HepG2 (cell line): ENCODE measurements at regions not wholly inside any gene's neighbourhood (a gene's known extent, or its start where the extent isn't known, plus 50 kb on each side); places are given as distances from the start of the nearest gene placed in this dataset.

Experiments
- DNMT3B ChIP-seq: conservative IDR thresholded peaks from 2 replicates; pipeline ENCODE4 v1.6.1; 2016; ENCODE audit warnings: missing biosample characterization, control low read depth
- KDM4B ChIP-seq: sonication (generic); formaldehyde crosslinking; IDR thresholded peaks from 2 replicates; pipeline ENCODE4 v1.4.0; 2020; ENCODE audit warnings: missing genetic modification reagents
- ZNF17 ChIP-seq: sonication (generic); formaldehyde crosslinking; IDR thresholded peaks from 2 replicates; pipeline ENCODE4 v1.5.0; 2020; ENCODE audit warnings: mild to moderate bottlenecking, missing genetic modification reagents
- TF ChIP-seq, protein P1 (sequence below): sonication (generic); formaldehyde crosslinking; IDR thresholded peaks from 2 replicates; pipeline ENCODE4 v1.4.0; 2020; ENCODE audit warnings: missing genetic modification reagents, borderline replicate concordance
- TF ChIP-seq, protein P2 (sequence below): sonication (generic); formaldehyde crosslinking; IDR thresholded peaks from 2 replicates; pipeline ENCODE4 v1.5.0; 2020; ENCODE audit warnings: mild to moderate bottlenecking, missing genetic modification reagents
- TF ChIP-seq, protein P3 (sequence below): sonication (generic); formaldehyde crosslinking; IDR thresholded peaks from 2 replicates; pipeline ENCODE4 v1.4.0; 2020; ENCODE audit warnings: missing genetic modification reagents, borderline replicate concordance

DNA sequence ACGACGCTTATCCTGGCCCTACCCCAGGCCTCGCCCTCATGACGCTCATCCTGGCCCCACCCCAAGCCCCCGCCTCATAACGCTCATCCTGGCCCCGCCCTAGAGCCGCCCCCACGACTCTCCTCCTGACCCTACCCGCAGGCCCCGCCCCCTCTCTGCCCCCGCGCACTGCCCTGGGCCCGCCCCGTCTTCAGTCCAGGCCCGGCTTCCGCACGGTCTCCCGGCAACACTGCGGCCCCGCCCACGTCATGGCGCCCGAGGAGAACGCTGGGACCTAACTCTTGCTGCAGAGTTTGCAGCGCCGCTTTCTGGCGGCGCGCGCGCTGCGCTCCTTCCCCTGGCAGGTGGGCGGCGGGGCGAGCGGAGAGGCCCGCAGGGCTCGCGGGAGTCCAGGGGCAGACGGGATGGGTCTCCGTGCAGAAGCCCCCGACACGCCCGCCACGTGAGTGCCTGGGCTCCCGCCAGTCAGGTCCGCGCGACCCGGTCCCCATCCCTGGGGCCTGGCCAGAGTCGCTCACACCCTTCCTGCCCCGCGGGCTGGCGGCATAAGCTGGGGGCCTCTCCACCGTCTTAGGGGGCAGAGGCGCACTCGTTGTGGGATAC, 52.5 kb upstream of the ROPN1B start (continued):
- TF ChIP-seq, protein P1, sequence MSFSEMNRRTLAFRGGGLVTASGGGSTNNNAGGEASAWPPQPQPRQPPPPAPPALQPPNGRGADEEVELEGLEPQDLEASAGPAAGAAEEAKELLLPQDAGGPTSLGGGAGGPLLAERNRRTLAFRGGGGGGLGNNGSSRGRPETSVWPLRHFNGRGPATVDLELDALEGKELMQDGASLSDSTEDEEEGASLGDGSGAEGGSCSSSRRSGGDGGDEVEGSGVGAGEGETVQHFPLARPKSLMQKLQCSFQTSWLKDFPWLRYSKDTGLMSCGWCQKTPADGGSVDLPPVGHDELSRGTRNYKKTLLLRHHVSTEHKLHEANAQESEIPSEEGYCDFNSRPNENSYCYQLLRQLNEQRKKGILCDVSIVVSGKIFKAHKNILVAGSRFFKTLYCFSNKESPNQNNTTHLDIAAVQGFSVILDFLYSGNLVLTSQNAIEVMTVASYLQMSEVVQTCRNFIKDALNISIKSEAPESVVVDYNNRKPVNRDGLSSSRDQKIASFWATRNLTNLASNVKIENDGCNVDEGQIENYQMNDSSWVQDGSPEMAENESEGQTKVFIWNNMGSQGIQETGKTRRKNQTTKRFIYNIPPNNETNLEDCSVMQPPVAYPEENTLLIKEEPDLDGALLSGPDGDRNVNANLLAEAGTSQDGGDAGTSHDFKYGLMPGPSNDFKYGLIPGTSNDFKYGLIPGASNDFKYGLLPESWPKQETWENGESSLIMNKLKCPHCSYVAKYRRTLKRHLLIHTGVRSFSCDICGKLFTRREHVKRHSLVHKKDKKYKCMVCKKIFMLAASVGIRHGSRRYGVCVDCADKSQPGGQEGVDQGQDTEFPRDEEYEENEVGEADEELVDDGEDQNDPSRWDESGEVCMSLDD (CRISPR knock-in tag): no peak
- TF ChIP-seq ZNF17 (CRISPR knock-in tag) (no peak), DNMT3B (CRISPR knock-in tag) (no peak), KDM4B (no peak)
- TF ChIP-seq, protein P2, sequence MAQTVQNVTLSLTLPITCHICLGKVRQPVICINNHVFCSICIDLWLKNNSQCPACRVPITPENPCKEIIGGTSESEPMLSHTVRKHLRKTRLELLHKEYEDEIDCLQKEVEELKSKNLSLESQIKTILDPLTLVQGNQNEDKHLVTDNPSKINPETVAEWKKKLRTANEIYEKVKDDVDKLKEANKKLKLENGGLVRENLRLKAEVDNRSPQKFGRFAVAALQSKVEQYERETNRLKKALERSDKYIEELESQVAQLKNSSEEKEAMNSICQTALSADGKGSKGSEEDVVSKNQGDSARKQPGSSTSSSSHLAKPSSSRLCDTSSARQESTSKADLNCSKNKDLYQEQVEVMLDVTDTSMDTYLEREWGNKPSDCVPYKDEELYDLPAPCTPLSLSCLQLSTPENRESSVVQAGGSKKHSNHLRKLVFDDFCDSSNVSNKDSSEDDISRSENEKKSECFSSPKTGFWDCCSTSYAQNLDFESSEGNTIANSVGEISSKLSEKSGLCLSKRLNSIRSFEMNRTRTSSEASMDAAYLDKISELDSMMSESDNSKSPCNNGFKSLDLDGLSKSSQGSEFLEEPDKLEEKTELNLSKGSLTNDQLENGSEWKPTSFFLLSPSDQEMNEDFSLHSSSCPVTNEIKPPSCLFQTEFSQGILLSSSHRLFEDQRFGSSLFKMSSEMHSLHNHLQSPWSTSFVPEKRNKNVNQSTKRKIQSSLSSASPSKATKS: no peak
- TF ChIP-seq, protein P3, sequence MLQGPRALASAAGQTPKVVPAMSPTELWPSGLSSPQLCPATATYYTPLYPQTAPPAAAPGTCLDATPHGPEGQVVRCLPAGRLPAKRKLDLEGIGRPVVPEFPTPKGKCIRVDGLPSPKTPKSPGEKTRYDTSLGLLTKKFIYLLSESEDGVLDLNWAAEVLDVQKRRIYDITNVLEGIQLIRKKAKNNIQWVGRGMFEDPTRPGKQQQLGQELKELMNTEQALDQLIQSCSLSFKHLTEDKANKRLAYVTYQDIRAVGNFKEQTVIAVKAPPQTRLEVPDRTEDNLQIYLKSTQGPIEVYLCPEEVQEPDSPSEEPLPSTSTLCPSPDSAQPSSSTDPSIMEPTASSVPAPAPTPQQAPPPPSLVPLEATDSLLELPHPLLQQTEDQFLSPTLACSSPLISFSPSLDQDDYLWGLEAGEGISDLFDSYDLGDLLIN (CRISPR knock-in tag): no peak
- TF ChIP-seq, all 625 proteins: peak for 21
